ENCODE measurements at regions not wholly inside any gene's neighbourhood (a gene's known extent, or its start where the extent isn't known, plus 50 kb on each side); places are given as distances from the start of the nearest gene placed in this dataset.

GRCh38 chr12:131260251-131260905, 306.7 kb downstream of the ADGRD1 start:
- no peak overlapping the region for H3K4me3 ChIP-seq
- no peaks in the 10 kb centered on the region for H3K36me3 ChIP-seq
- intact Hi-C loops (cut with DNase I; ENCODE audit: low total_unique reads), result no loop called here
- TF ChIP-seq POLR2A (IDR thresholded peaks at IDR 0.05), result no peak
- no peak for TF ChIP-seq CTCF (IDR thresholded peaks at IDR 0.05)
- H3K9me3 ChIP-seq, result no peaks in the 10 kb centered on the region
- no peak for DNase-seq
- no peak overlapping the region for H3K27ac ChIP-seq
- no peaks in the 10 kb centered on the region for H3K4me1 ChIP-seq
- H3K27me3 ChIP-seq, result no peaks in the 10 kb centered on the region

DNA sequence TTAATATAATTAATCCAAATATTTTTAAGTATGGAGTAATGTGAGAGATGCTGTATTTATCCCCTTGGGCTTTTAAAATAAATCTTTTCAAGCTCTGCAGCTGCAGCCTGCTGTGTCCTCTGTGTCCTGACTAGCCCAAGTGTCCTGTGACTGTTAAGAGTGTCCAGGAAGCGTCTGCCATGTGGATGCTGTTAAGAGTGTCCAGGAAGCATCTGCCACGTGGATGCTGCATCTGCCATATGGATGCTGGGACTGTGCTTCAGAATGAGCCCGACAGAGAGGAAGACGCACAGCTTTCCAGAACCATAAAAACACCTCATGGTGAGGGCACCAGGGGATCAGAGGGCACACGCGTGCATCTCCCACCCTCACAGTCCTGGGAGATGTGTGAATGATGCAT, 307.2 kb downstream of the ADGRD1 start:
- no peaks in the 10 kb centered on the region for H3K36me3 ChIP-seq
- no peaks in the 10 kb centered on the region for H3K4me1 ChIP-seq
- TF ChIP-seq CTCF (IDR thresholded peaks at IDR 0.05) (no peak), POLR2A (IDR thresholded peaks at IDR 0.05) (no peak)
- DNase-seq, result no peak
- no peak overlapping the region for H3K27ac ChIP-seq
- intact Hi-C loops (cut with DNase I; ENCODE audit: low total_unique reads), result no loop called here
- no peaks in the 10 kb centered on the region for H3K27me3 ChIP-seq
- H3K4me3 ChIP-seq, result no peak overlapping the region
- no peaks in the 10 kb centered on the region for H3K9me3 ChIP-seq

GRCh38 chr12:131261906-131262305, 308.2 kb downstream of the ADGRD1 start:
- H3K9me3 ChIP-seq, result no peaks in the 10 kb centered on the region
- no peak overlapping the region for H3K27ac ChIP-seq
- TF ChIP-seq CTCF (IDR thresholded peaks at IDR 0.05), result no peak
- TF ChIP-seq POLR2A (IDR thresholded peaks at IDR 0.05), result no peak
- no peaks in the 10 kb centered on the region for H3K27me3 ChIP-seq
- DNase-seq, result no peak
- intact Hi-C loops (cut with DNase I; ENCODE audit: low total_unique reads), result no loop called here
- no peaks in the 10 kb centered on the region for H3K36me3 ChIP-seq
- no peak overlapping the region for H3K4me3 ChIP-seq
- H3K4me1 ChIP-seq, result no peaks in the 10 kb centered on the region

DNA sequence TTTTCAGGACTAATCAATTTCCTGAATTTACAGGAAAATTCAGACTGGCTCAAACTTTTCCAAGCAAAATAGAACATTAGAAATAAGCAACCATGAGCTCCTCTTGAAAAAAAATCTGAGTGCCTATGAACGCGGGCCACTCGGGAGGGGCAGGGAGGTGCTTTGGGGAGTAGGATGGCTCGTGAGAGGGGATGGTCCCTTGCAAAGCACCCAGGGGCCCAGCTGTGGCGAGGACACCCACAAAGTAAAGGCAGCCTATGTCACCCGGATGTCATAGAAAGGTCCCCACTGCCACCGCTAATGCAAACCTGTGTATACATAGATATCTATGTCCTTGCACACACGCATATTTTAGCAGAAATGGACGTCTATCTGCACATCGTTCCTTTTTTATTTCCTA, 309.9 kb downstream of the ADGRD1 start:
- Histone ChIP-seq H3K9me3 (no peaks in the 10 kb centered on the region), H3K27me3 (no peaks in the 10 kb centered on the region), H3K36me3 (no peaks in the 10 kb centered on the region), H3K4me1 (no peaks in the 10 kb centered on the region), H3K27ac (no peak overlapping the region), H3K4me3 (no peak overlapping the region)
- TF ChIP-seq CTCF (IDR thresholded peaks at IDR 0.05), result no peak
- TF ChIP-seq POLR2A (IDR thresholded peaks at IDR 0.05), result no peak
- intact Hi-C loops (cut with DNase I; ENCODE audit: low total_unique reads), result no loop called here
- DNase-seq, result no peak

DNA sequence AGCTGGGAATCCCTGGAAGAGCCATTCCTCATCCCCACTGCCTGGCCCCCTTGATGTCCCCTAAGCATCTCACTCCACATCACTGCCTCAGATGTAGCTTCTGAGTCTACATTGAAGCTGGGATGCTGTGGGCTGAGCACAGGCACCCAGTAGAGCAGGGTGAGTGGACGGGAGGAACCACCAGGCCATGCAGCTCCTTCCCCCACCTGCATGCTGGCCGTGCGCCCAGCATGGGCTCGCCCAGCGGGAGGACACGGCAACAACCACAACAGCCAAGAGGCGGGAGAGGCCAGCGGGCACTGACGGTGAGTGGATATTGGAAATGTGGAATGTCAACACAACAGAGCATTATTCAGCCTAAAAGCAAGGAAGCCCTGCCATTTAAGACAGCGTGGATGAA, 310.9 kb downstream of the ADGRD1 start:
- Histone ChIP-seq H3K36me3 (no peaks in the 10 kb centered on the region), H3K4me1 (no peaks in the 10 kb centered on the region), H3K9me3 (no peaks in the 10 kb centered on the region), H3K27ac (no peak overlapping the region), H3K27me3 (no peaks in the 10 kb centered on the region), H3K4me3 (no peak overlapping the region)
- intact Hi-C loops (cut with DNase I; ENCODE audit: low total_unique reads), result no loop called here
- no peak for DNase-seq
- TF ChIP-seq POLR2A (IDR thresholded peaks at IDR 0.05), result no peak
- TF ChIP-seq CTCF (IDR thresholded peaks at IDR 0.05), result no peak

Data from uterus (tissue), 3 donors.